ENCODE measurements at regions not wholly inside any gene's neighbourhood (a gene's known extent, or its start where the extent isn't known, plus 50 kb on each side); places are given as distances from the start of the nearest gene placed in this dataset.

- FAIRE-seq (no peak), DNase-seq (ENCODE audit: insufficient read length, low spot score) (no peak)
- TF ChIP-seq CTCF (IDR thresholded peaks at IDR 0.05; ENCODE audit: insufficient read depth, missing control alignments): no peak
Measured at GRCh38 chr14:27686137-27686536, 1080.5 kb upstream of the FOXG1 start.

GRCh38 chr14:27688841-27689444 lies 1077.6 kb upstream of the FOXG1 start:
- no peak for TF ChIP-seq CTCF (IDR thresholded peaks at IDR 0.05; ENCODE audit: insufficient read depth, missing control alignments)
- DNase-seq (ENCODE audit: insufficient read length, low spot score) (no peak), FAIRE-seq (no peak)

DNA sequence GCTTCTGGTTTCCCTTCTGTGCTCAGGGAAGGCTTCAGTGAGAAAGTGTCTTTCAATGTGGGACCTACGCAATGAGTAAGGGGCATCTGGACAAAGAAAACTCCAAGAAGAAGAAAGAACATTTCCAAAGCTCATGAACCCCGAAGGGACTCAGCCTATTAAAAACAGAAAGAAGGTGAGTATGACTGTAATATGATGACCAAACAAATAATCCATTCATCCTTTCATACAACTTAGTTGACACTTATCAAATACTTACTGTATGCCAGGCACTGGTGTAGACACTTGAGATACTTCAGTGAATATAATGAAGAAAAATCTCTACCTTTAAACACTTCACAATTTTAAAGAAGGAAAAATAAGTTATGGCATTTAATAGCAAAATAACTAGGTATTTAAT lies 1054.2 kb upstream of the FOXG1 start:
- no peak for DNase-seq (ENCODE audit: insufficient read length, low spot score)
- TF ChIP-seq CTCF (IDR thresholded peaks at IDR 0.05; ENCODE audit: insufficient read depth, missing control alignments): no peak
- FAIRE-seq: no peak

GRCh38 chr14:27715561-27715960 lies 1051.0 kb upstream of the FOXG1 start:
- DNase-seq (ENCODE audit: insufficient read length, low spot score) (no peak), FAIRE-seq (no peak)
- TF ChIP-seq CTCF (IDR thresholded peaks at IDR 0.05; ENCODE audit: insufficient read depth, missing control alignments): no peak

DNA sequence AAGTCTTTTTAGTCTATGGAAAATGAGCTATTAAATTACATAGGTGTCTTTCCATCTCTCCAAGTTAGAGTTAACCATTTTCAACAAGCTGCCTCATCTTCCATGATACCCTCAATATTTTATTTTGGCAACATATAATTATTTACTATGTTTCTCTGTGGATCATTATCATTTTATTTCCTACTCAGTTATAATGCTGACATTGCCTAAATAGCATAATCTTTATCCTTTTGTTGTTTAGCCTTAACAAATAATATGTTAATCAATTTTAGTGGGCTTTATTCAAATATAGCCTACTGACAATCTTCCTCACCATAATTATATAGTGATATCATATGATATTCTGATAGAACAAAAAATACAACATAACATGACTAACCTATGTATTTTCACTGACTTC lies 1044.8 kb upstream of the FOXG1 start:
- DNase-seq (ENCODE audit: insufficient read length, low spot score) (no peak), FAIRE-seq (no peak)
- TF ChIP-seq CTCF (IDR thresholded peaks at IDR 0.05; ENCODE audit: insufficient read depth, missing control alignments): no peak

DNA sequence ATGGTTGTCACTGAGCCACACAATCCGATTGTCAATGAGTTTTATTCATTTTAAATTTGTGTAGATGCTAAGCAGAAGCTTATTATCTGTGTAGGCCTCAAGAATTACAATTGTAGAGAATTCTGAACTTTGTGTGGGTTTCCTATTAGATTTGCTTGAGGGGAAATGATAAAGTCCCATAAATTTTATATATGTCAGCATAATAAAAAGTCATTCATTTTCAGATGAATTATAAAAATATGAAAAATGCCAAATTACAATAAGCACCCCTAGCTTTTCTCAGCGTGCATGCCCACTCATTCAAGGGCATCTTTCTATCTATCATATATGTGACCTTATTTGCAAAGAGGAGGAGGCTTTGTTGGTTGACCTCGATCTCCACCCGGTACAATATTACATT lies 1041.1 kb upstream of the FOXG1 start:
- DNase-seq (ENCODE audit: insufficient read length, low spot score): no peak
- no peak for FAIRE-seq
- TF ChIP-seq CTCF (IDR thresholded peaks at IDR 0.05; ENCODE audit: insufficient read depth, missing control alignments): no peak

DNA sequence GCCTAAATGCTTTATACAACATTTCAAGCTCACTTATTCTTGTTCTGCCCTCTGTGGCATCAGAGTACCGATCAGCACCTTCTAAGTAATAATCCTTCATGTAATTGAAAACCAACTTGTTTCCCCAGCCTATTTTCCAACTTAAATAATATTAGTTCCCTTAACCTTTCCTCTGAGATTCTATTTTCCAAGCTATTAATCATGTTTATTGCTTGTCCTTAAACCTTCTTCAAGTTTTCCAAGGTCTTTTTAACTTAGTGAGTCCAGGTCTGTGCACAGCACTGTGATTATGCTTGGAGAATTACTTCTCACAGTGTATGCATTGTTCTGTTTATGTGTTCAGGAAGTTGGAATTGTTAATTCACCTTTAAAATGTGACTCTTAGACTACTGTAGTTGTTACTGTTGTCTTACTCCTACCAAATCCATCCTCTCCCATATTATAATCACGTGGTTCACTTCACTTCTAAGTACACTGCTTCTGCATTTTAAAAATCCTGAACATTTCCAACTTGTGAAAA lies 1039.3 kb upstream of the FOXG1 start:
- DNase-seq (ENCODE audit: insufficient read length, low spot score) (no peak), FAIRE-seq (no peak)
- TF ChIP-seq CTCF (IDR thresholded peaks at IDR 0.05; ENCODE audit: insufficient read depth, missing control alignments): no peak
